ENCODE measurements at regions not wholly inside any gene's neighbourhood (a gene's known extent, or its start where the extent isn't known, plus 50 kb on each side); places are given as distances from the start of the nearest gene placed in this dataset.

DNA sequence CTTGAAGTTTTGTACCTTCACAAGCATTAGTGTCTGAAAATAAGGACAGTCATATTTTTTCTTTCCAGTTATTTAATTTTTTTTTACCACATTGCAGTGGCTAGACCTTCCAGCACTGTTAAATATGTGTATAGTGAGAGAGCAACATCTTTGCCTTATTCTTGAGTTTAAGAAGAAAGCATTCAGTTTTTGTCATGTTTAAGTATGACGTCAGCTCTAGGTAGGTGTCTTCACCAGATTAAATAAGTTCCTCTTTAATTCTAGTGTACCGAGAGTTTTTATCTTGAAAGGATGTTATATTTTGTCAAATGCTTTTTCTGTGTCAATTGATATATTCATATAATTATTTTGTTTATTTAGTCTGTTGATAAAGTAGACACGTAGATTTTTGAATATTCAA, 258.8 kb downstream of the FAM181B start:
- Histone ChIP-seq H3K4ac (ENCODE audit: low read depth, low read length) (no peak overlapping the region), H3K9me3 (ENCODE audit: insufficient read depth, low read depth, low read length) (no peaks in the 10 kb centered on the region), H2AFZ (ENCODE audit: insufficient read depth, low read length, poor library complexity) (no peak overlapping the region), H3K4me1 (ENCODE audit: control insufficient read depth in 1 of 2, insufficient read depth in 2 of 2, low read length in 2 of 2) (no peaks in the 10 kb centered on the region), H2BK120ac (ENCODE audit: insufficient read depth, low read length, poor library complexity) (no peak overlapping the region), H4K91ac (ENCODE audit: low read depth, low read length) (no peak overlapping the region), H3K27me3 (ENCODE audit: insufficient read depth, low read length) (no peaks in the 10 kb centered on the region), H2AK5ac (ENCODE audit: low read length) (no peak overlapping the region), H4K8ac (ENCODE audit: low read depth, low read length) (no peak overlapping the region), H2BK5ac (ENCODE audit: low read depth, low read length, poor library complexity) (no peak overlapping the region), H4K12ac (ENCODE audit: low read depth, low read length) (no peak overlapping the region), H3K4me3 (ENCODE audit: low read depth, low read length) (no peak overlapping the region), H3K23ac (ENCODE audit: low read length) (no peak overlapping the region), H3K18ac (ENCODE audit: low read length) (no peak overlapping the region), H3K14ac (ENCODE audit: low read length) (no peak overlapping the region), H3K79me1 (ENCODE audit: low read length) (no peaks in the 10 kb centered on the region), H3K79me2 (ENCODE audit: control insufficient read depth, insufficient read depth, low read length, poor library complexity) (no peaks in the 10 kb centered on the region), H3K27ac (ENCODE audit: low read depth, low read length) (no peak overlapping the region), H3K9ac (ENCODE audit: low read length) (no peak overlapping the region), H3K36me3 (ENCODE audit: control insufficient read depth in 1 of 2, insufficient read depth in 2 of 2, low read length in 2 of 2) (no peaks in the 10 kb centered on the region), H2BK12ac (ENCODE audit: low read length) (no peak overlapping the region), H3K4me2 (ENCODE audit: low read length) (no peak overlapping the region)
- no peak for DNase-seq
- WGBS (ENCODE audit: extremely low coverage, insufficient coverage, insufficient read length) = no CpG with 5 or more reads among the region's 3 CpGs

DNA sequence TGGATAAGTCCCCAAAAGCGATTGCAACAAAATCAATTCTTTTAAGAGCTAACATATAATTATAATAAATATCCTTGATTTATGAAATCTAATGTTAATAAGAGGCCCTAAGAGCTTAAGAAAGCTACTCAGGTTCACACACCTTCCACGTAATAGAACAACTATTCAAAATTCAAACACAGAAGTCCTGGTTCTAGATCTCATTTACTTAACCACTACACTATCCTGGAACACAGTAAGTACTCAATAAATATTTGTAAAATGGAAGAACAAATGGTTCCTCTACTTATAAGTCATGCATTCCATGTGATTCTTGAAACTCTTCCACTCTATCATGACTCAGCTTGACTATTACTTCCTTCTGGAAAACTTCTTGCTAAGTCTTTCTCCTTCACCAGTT, 268.2 kb downstream of the FAM181B start:
- Histone ChIP-seq H3K4me3 (ENCODE audit: low read depth, low read length) (no peak overlapping the region), H2AK5ac (ENCODE audit: low read length) (no peak overlapping the region), H2BK12ac (ENCODE audit: low read length) (no peak overlapping the region), H3K4me2 (ENCODE audit: low read length) (no peak overlapping the region), H3K79me1 (ENCODE audit: low read length) (no peaks in the 10 kb centered on the region), H3K36me3 (ENCODE audit: control insufficient read depth in 1 of 2, insufficient read depth in 2 of 2, low read length in 2 of 2) (no peaks in the 10 kb centered on the region), H3K9me3 (ENCODE audit: insufficient read depth, low read depth, low read length) (no peaks in the 10 kb centered on the region), H4K8ac (ENCODE audit: low read depth, low read length) (no peak overlapping the region), H3K79me2 (ENCODE audit: control insufficient read depth, insufficient read depth, low read length, poor library complexity) (no peaks in the 10 kb centered on the region), H3K4me1 (ENCODE audit: control insufficient read depth in 1 of 2, insufficient read depth in 2 of 2, low read length in 2 of 2) (no peaks in the 10 kb centered on the region), H2BK120ac (ENCODE audit: insufficient read depth, low read length, poor library complexity) (no peak overlapping the region), H3K23ac (ENCODE audit: low read length) (no peak overlapping the region), H2BK5ac (ENCODE audit: low read depth, low read length, poor library complexity) (no peak overlapping the region), H3K4ac (ENCODE audit: low read depth, low read length) (no peak overlapping the region), H3K14ac (ENCODE audit: low read length) (no peak overlapping the region), H3K18ac (ENCODE audit: low read length) (no peak overlapping the region), H3K9ac (ENCODE audit: low read length) (no peak overlapping the region), H3K27ac (ENCODE audit: low read depth, low read length) (no peak overlapping the region), H3K27me3 (ENCODE audit: insufficient read depth, low read length) (no peaks in the 10 kb centered on the region), H4K91ac (ENCODE audit: low read depth, low read length) (no peak overlapping the region), H4K12ac (ENCODE audit: low read depth, low read length) (no peak overlapping the region), H2AFZ (ENCODE audit: insufficient read depth, low read length, poor library complexity) (no peak overlapping the region)
- DNase-seq = no peak
- no CpG with 5 or more reads among the region's 2 CpGs for WGBS (ENCODE audit: extremely low coverage, insufficient coverage, insufficient read length)

DNA sequence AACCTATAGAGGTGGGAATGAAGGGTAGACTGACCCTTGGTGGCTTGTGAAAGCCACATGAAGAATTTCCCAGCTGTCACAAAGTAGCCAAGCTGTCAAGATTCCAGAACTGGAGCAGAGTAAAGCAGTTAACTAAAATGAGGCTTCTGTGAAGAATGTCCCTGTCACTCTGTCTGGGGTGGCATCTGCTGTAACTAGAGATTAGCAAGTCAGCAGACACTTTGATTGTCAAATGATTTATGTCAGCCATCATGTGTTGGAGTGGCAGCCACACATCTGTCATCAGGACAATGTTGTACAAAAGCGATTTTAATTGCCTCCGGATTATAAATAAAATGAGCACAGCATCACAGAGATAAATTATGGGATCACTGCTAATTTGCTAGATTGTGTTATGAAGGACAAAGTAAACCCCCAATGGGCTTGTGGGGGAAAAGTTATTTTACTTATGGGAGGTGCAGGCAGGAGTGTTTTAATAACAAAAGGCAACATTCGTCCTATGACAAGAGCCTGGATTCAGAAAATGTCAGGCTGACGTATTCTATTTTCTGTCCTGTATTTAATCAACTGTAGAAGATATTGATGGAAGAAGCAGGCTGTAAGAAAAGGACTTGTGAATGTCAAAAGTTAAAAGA, 270.9 kb downstream of the FAM181B start:
- no peak for DNase-seq
- H4K8ac ChIP-seq (ENCODE audit: low read depth, low read length) = no peak overlapping the region
- no peak overlapping the region for H2BK5ac ChIP-seq (ENCODE audit: low read depth, low read length, poor library complexity)
- H2BK12ac ChIP-seq (ENCODE audit: low read length) = no peak overlapping the region
- no peak overlapping the region for H2AK5ac ChIP-seq (ENCODE audit: low read length)
- H3K27ac ChIP-seq (ENCODE audit: low read depth, low read length) = no peak overlapping the region
- no peak overlapping the region for H3K4ac ChIP-seq (ENCODE audit: low read depth, low read length)
- no peak overlapping the region for H3K4me2 ChIP-seq (ENCODE audit: low read length)
- no peak overlapping the region for H4K12ac ChIP-seq (ENCODE audit: low read depth, low read length)
- no peak overlapping the region for H3K4me3 ChIP-seq (ENCODE audit: low read depth, low read length)
- H3K9me3 ChIP-seq (ENCODE audit: insufficient read depth, low read depth, low read length) = no peaks in the 10 kb centered on the region
- no peak overlapping the region for H3K14ac ChIP-seq (ENCODE audit: low read length)
- no peak overlapping the region for H3K23ac ChIP-seq (ENCODE audit: low read length)
- no peaks in the 10 kb centered on the region for H3K27me3 ChIP-seq (ENCODE audit: insufficient read depth, low read length)
- H3K18ac ChIP-seq (ENCODE audit: low read length) = no peak overlapping the region
- no peak overlapping the region for H3K9ac ChIP-seq (ENCODE audit: low read length)
- H3K36me3 ChIP-seq (ENCODE audit: control insufficient read depth in 1 of 2, insufficient read depth in 2 of 2, low read length in 2 of 2) = no peaks in the 10 kb centered on the region
- H3K79me2 ChIP-seq (ENCODE audit: control insufficient read depth, insufficient read depth, low read length, poor library complexity) = no peaks in the 10 kb centered on the region
- WGBS (ENCODE audit: extremely low coverage, insufficient coverage, insufficient read length) = no CpG with 5 or more reads among the region's 4 CpGs
- no peak overlapping the region for H2AFZ ChIP-seq (ENCODE audit: insufficient read depth, low read length, poor library complexity)
- H3K4me1 ChIP-seq (ENCODE audit: control insufficient read depth in 1 of 2, insufficient read depth in 2 of 2, low read length in 2 of 2) = no peaks in the 10 kb centered on the region
- H2BK120ac ChIP-seq (ENCODE audit: insufficient read depth, low read length, poor library complexity) = no peak overlapping the region
- no peaks in the 10 kb centered on the region for H3K79me1 ChIP-seq (ENCODE audit: low read length)
- no peak overlapping the region for H4K91ac ChIP-seq (ENCODE audit: low read depth, low read length)

DNA sequence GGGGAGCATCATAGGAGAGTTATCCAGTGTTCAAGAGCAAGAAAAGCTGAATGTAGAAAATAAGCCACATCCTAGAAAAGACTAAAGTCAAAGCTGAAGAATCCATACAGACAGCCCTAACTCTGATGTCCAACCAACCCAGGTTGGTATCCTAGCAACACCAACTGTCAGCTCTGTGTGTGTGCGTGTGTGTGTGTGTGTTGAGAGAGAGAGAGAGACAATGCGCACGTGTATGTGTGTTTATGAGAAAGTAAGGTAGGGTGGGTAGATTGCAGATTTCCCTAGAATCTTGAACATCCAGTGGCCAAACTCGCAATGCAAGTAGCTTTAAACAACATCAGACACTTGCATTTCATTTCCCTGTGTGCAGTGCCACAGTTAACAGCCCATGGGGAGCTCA, 274.9 kb downstream of the FAM181B start:
- no peak overlapping the region for H3K27ac ChIP-seq (ENCODE audit: low read depth, low read length)
- no peaks in the 10 kb centered on the region for H3K9me3 ChIP-seq (ENCODE audit: insufficient read depth, low read depth, low read length)
- no peak overlapping the region for H3K4me2 ChIP-seq (ENCODE audit: low read length)
- no peak for DNase-seq
- H2AFZ ChIP-seq (ENCODE audit: insufficient read depth, low read length, poor library complexity) = no peak overlapping the region
- no peak overlapping the region for H2BK5ac ChIP-seq (ENCODE audit: low read depth, low read length, poor library complexity)
- no peak overlapping the region for H3K4ac ChIP-seq (ENCODE audit: low read depth, low read length)
- H3K36me3 ChIP-seq (ENCODE audit: control insufficient read depth in 1 of 2, insufficient read depth in 2 of 2, low read length in 2 of 2) = no peaks in the 10 kb centered on the region
- H3K23ac ChIP-seq (ENCODE audit: low read length) = no peak overlapping the region
- no peak overlapping the region for H2AK5ac ChIP-seq (ENCODE audit: low read length)
- no CpG with 5 or more reads among the region's 4 CpGs for WGBS (ENCODE audit: extremely low coverage, insufficient coverage, insufficient read length)
- no peaks in the 10 kb centered on the region for H3K79me1 ChIP-seq (ENCODE audit: low read length)
- H3K4me3 ChIP-seq (ENCODE audit: low read depth, low read length) = no peak overlapping the region
- H3K27me3 ChIP-seq (ENCODE audit: insufficient read depth, low read length) = no peaks in the 10 kb centered on the region
- no peaks in the 10 kb centered on the region for H3K4me1 ChIP-seq (ENCODE audit: control insufficient read depth in 1 of 2, insufficient read depth in 2 of 2, low read length in 2 of 2)
- no peak overlapping the region for H3K9ac ChIP-seq (ENCODE audit: low read length)
- no peak overlapping the region for H2BK12ac ChIP-seq (ENCODE audit: low read length)
- no peak overlapping the region for H4K91ac ChIP-seq (ENCODE audit: low read depth, low read length)
- H3K18ac ChIP-seq (ENCODE audit: low read length) = no peak overlapping the region
- H2BK120ac ChIP-seq (ENCODE audit: insufficient read depth, low read length, poor library complexity) = no peak overlapping the region
- no peak overlapping the region for H4K8ac ChIP-seq (ENCODE audit: low read depth, low read length)
- no peak overlapping the region for H4K12ac ChIP-seq (ENCODE audit: low read depth, low read length)
- H3K79me2 ChIP-seq (ENCODE audit: control insufficient read depth, insufficient read depth, low read length, poor library complexity) = no peaks in the 10 kb centered on the region
- H3K14ac ChIP-seq (ENCODE audit: low read length) = no peak overlapping the region

All from trophoblast cell (in vitro differentiated cells and primary cell).